NCI-H1417 (cell line): ENCODE measurements at regions not wholly inside any gene's neighbourhood (a gene's known extent, or its start where the extent isn't known, plus 50 kb on each side); places are given as distances from the start of the nearest gene placed in this dataset.

Experiments
- DNase-seq, 3 experiments: peaks; one replicate each; lab custom pipeline; 2025; lab: John Stamatoyannopoulos, UW

GRCh38 chr7:73964786-73965185 is 63.2 kb upstream of the ELN start:
- no peak for DNase-seq

DNA sequence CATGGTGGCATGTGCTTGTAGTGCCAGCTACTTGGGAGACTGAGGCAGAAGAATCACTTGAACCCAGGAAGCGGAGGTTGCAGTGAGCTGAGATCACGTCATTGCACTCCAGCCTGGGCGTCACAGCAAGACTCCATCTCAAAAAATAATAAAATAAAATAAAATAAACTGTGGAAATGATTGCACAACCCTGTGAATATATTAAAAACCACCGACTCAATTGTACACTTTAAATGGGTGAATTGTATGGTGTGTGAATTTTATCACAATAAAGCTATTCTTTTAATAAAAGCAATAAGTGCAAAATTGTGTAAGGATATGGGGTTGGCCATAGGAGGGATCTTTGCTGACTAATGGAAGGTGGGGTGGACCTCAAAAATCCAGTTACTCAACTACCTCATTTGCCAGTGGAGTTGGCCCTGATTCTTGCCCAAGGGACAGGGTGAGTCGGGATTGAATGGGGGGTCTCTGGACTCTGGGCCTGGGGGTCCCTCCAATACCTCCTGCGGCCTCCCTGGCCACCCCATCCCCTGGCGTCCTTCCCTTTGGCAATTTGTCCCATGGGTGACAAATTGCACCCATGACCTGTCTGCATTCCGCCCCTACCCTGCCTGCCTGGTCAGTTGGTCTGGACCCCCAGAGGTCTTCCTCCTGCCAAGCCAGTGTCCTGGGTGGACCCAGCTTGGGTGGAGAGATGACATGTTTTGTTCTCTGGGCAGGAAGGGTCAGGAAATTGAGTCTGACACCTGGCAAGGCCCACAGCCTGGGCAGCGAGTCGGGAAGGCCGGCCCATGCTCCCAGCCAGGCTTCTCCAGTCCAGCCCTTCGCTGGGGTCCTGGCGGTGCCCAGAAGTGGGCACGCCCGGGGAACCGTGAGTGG is 61.7 kb upstream of the ELN start:
- no peak for DNase-seq

- DNase-seq = no peak
These were observed 60.8 kb upstream of the ELN start for GRCh38 chr7:73966941-73967831.

DNA sequence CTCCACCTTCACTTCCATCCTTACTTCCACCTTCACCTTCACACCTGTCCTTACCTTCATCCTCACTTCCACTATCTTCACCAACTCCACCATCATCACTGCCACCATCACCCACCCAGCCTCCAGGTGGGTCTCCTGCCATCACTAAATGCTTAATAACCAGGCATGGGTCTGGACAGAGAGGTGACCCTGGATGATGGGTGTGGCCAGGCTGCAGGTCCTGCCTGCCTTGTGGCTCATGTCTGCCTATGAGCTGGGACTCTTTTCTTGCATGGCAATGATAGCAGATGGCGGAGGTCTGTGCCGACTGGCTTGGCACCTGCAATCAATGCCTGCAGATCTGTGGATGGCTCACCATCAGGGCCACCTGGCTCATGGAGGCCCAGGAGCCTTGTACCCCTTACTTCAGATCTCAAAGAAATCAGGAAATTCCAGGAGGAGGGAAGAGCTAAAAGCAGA is 60.1 kb upstream of the ELN start:
- no peak for DNase-seq

DNA sequence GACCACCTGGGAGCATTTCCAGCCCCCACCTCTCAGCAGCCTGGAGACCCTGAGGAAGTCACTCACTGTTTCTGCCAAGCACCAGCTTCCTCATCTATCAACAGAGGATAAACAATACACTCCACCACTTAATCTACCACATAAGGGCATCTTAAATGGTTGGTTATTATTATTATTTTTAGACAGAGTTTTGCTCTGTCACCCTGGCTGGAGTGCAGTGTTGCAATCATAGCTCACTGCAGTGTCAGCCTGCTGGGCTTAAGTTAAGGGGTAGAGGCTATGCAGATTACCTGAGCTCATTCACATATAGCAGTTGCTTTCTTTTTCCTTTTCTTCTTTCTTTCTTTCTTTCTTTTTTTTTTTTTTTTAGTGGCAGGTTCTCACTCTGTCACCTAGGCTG is 59.5 kb upstream of the ELN start:
- DNase-seq = no peak

GRCh38 chr7:73969991-73970390 is 58.0 kb upstream of the ELN start:
- no peak for DNase-seq

- no peak for DNase-seq
These were observed 57.2 kb upstream of the ELN start for GRCh38 chr7:73970801-73971229.

DNA sequence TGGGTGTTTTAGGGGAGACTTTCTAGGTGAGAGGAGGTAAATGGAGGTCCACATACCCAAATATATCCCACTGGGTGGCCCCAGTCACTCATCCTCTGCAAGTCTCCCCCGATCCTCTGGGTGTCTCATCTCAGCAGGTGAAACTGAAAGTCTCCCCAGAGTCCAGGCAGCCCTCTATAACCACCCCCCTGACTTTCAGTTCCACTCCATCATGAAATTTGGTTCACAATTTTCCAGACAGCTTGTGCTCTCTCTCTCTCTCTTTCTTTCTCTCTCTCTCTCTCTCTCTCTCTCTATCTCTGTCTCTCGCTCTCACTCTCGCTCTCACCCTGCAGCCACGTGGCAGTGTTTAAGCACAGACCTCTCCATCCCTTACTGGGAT is 56.7 kb upstream of the ELN start:
- DNase-seq = no peak

- DNase-seq = peak in 1 of 3 experiments; percentile 9
These were observed 56.1 kb upstream of the ELN start for GRCh38 chr7:73971704-73972341.

- no peak for DNase-seq
These were observed 55.4 kb upstream of the ELN start for GRCh38 chr7:73972614-73973013.

GRCh38 chr7:73973091-73973490 is 54.9 kb upstream of the ELN start:
- DNase-seq = no peak

DNA sequence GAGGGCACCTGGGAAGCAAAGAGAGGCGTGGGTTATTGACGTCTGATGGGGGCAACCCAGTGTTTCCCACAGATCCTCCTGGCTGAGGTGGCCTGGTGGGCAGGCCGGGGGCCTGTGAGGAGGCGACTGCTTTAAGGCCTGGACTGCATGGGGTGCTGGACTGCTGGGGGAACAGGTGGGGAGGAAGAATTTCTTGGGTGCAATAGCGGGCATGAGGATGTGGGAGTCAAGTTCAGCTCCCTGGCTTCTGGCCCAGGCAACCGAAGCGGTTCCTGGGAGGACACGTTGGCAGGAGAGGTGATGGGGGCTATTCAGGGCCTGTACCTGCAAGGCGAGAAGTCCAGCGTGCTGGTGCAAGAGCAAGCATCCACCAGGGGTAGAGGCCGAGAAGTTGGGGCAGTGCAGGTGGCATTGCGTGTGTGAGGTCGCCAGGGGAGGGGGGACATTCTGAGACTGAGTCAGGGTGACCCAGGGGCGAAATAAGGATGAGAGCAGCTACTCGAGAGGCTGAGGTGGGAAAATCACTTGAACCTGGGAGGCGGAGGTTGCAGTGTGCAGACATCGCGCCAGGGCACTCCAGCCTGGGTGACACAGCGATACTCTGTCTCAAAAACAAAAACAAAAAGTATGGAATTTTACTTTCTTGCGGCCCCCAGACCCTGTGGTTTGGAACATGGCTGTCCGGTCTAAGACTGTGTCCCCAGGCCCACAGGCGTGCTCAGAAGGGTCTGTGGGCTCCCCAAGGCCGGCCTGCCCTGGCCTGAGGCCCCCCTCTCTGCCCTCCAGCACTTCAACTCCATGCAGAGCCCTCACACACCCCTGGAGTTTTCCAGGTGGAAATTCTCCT is 53.6 kb upstream of the ELN start:
- DNase-seq = no peak

DNA sequence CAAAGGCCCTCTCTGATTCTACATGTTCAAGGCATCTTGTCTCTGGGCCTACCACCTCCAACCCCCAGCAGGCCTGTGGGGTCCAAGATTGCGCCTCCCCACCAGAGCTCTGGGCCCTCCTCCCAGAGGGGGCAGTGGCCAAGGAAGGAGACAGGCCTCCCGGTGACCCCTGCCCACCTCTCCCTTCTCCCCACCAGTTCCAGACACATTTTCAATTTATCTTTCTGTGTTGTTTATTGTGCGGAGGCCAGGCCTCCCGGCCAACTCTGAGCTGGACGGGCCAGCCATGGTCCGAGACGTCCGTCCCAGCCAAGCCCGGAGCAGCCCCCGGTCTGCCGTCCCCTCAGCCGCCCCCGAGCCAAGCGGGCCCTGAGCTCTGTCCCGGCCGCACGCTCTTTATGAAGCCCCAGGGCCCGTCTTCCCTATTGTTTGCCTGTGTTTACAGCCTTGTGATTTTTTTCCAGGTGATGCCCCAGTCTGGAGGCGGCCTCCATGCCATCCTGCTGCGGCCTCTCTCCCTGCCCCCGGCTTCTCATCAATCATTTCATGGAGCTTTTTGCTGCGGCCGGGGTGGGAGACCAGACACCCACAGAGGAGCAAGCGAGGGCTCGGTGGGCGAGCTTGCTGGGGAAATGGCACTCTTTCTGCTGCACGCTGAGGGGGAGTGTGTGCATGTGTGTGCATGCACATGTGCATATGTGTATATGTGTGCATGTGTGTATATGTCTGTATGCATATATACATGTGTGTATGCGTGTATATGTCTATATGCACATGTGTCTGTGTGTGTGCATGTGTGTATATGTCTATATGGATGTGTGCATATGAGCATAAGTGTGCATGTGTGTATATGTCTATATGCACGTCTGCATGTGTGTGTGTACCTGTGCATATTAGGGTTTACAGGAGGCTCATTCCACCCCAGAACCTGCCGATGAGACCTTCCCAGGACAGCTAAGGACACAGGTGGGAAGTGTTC is 52.7 kb upstream of the ELN start:
- DNase-seq = no peak

GRCh38 chr7:73976761-73977618 is 51.0 kb upstream of the ELN start:
- DNase-seq = peak in 1 of 3 experiments; percentile 5

- no peak for DNase-seq
These were observed 50.1 kb upstream of the ELN start for GRCh38 chr7:73977619-73978618.
